ENCODE measurements at regions not wholly inside any gene's neighbourhood (a gene's known extent, or its start where the extent isn't known, plus 50 kb on each side); places are given as distances from the start of the nearest gene placed in this dataset.

DNA sequence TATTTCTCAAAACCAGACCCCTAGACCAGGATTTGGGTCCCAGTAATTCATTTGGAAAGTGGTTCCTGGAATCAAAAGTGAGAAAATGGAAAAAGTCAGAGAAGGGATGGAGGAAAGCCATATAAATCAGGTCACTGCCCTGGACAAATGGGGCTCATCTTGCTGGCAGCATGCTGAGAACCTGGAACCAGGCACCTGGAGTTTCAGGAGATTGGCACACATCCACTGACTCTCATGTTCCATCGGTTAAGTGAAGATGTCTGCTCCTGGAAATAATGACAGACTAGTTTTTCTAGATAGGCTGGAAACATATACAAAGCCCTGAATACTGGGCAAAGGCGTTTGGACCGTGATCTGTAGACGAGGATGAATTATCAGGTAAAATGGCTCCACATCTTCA is 163.6 kb upstream of the HS3ST1 start:
- ATAC-seq (no peak), DNase-seq (no peak)
- WGBS (ENCODE audit: insufficient coverage, low coverage, low lambda C conversion rate, missing lambda C conversion rate), result 80% methylated on average over 2 of the region's 4 CpGs
- no peak overlapping the region for H3K27ac ChIP-seq
- intact Hi-C loops (cut with DNase I), result no loop called here
- H3K27me3 ChIP-seq, result no peaks in the 10 kb centered on the region
- H3K4me1 ChIP-seq, result no peaks in the 10 kb centered on the region
- H3K36me3 ChIP-seq, result no peaks in the 10 kb centered on the region
- no peak for TF ChIP-seq POLR2A (IDR thresholded peaks at IDR 0.05)
- TF ChIP-seq, protein P1, sequence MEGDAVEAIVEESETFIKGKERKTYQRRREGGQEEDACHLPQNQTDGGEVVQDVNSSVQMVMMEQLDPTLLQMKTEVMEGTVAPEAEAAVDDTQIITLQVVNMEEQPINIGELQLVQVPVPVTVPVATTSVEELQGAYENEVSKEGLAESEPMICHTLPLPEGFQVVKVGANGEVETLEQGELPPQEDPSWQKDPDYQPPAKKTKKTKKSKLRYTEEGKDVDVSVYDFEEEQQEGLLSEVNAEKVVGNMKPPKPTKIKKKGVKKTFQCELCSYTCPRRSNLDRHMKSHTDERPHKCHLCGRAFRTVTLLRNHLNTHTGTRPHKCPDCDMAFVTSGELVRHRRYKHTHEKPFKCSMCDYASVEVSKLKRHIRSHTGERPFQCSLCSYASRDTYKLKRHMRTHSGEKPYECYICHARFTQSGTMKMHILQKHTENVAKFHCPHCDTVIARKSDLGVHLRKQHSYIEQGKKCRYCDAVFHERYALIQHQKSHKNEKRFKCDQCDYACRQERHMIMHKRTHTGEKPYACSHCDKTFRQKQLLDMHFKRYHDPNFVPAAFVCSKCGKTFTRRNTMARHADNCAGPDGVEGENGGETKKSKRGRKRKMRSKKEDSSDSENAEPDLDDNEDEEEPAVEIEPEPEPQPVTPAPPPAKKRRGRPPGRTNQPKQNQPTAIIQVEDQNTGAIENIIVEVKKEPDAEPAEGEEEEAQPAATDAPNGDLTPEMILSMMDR (IDR thresholded peaks at IDR 0.05), result no peak
- no peak overlapping the region for H3K4me3 ChIP-seq
- no peaks in the 10 kb centered on the region for H3K9me3 ChIP-seq

DNA sequence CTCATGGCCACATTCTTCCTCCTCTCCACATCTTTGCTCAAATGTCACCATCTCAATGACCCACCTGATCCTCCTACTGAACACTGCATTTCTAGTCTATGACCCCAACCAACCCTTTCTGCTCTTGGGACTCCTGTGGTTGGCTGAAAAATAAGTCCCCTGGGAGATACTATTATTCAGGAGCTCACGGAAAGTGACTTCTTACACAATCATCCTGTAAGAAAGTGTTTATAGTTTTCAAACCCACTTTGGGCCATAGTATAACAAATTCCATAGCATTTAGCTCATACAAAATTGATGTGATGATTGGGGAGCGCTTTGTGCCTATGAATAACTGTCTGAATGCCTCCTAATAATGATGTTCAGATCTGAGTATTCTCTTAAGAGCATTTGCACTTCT is 161.4 kb upstream of the HS3ST1 start:
- H3K4me3 ChIP-seq, result no peak overlapping the region
- no peak for TF ChIP-seq POLR2A (IDR thresholded peaks at IDR 0.05)
- TF ChIP-seq, protein P1 (IDR thresholded peaks at IDR 0.05), result no peak
- intact Hi-C loops (cut with DNase I), result no loop called here
- H3K36me3 ChIP-seq, result no peaks in the 10 kb centered on the region
- H3K27me3 ChIP-seq, result no peaks in the 10 kb centered on the region
- 43% methylated on average over 2 of the region's 2 CpGs for WGBS (ENCODE audit: insufficient coverage, low coverage, low lambda C conversion rate, missing lambda C conversion rate)
- ATAC-seq (no peak), DNase-seq (no peak)
- no peaks in the 10 kb centered on the region for H3K4me1 ChIP-seq
- no peaks in the 10 kb centered on the region for H3K9me3 ChIP-seq
- H3K27ac ChIP-seq, result no peak overlapping the region

GRCh38 chr4:11589676-11590075 is 161.0 kb upstream of the HS3ST1 start:
- no peaks in the 10 kb centered on the region for H3K9me3 ChIP-seq
- intact Hi-C loops (cut with DNase I), result no loop called here
- no peak for ATAC-seq
- no peaks in the 10 kb centered on the region for H3K36me3 ChIP-seq
- no peak overlapping the region for H3K27ac ChIP-seq
- DNase-seq, result no peak
- H3K4me3 ChIP-seq, result no peak overlapping the region
- H3K27me3 ChIP-seq, result no peaks in the 10 kb centered on the region
- WGBS (ENCODE audit: insufficient coverage, low coverage, low lambda C conversion rate, missing lambda C conversion rate), result 0% methylated on average over 1 of the region's 1 CpG
- H3K4me1 ChIP-seq, result no peaks in the 10 kb centered on the region
- no peak for TF ChIP-seq POLR2A (IDR thresholded peaks at IDR 0.05)
- TF ChIP-seq, protein P1 (IDR thresholded peaks at IDR 0.05), result no peak

GRCh38 chr4:11587797-11588196 is 159.1 kb upstream of the HS3ST1 start:
- no peak for DNase-seq
- H3K9me3 ChIP-seq, result no peaks in the 10 kb centered on the region
- no peak overlapping the region for H3K4me3 ChIP-seq
- ATAC-seq, result no peak
- no peak for TF ChIP-seq POLR2A (IDR thresholded peaks at IDR 0.05)
- TF ChIP-seq, protein P1 (IDR thresholded peaks at IDR 0.05), result no peak
- H3K27ac ChIP-seq, result no peak overlapping the region
- 70% methylated on average over 5 of the region's 5 CpGs for WGBS (ENCODE audit: insufficient coverage, low coverage, low lambda C conversion rate, missing lambda C conversion rate)
- no peaks in the 10 kb centered on the region for H3K36me3 ChIP-seq
- H3K27me3 ChIP-seq, result no peaks in the 10 kb centered on the region
- no peaks in the 10 kb centered on the region for H3K4me1 ChIP-seq
- intact Hi-C loops (cut with DNase I), result no loop called here

DNA sequence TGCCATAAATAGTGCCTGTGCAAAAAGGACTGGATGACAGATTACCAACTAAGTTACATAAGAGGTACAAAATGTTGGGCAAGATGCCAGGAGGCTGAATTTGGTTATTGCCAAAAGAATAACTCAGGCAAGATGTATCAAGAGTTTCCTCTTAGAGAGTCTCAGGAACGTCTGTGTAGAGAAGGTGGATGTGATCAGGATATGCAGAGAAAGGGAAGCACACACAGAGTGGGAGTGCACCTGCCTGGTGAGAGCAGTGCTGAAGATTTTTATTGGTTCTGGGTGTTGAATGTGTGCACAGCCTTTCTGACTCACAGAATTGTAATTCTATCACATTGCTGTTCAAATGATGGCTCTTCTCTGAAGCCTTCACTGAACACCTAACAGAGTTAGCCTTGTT is 156.8 kb upstream of the HS3ST1 start:
- DNase-seq (no peak), ATAC-seq (no peak)
- no peak overlapping the region for H3K27ac ChIP-seq
- WGBS (ENCODE audit: insufficient coverage, low coverage, low lambda C conversion rate, missing lambda C conversion rate), result 0% methylated on average over 1 of the region's 1 CpG
- TF ChIP-seq, protein P1 (IDR thresholded peaks at IDR 0.05), result no peak
- no peak for TF ChIP-seq POLR2A (IDR thresholded peaks at IDR 0.05)
- no peaks in the 10 kb centered on the region for H3K4me1 ChIP-seq
- no peaks in the 10 kb centered on the region for H3K9me3 ChIP-seq
- H3K4me3 ChIP-seq, result no peak overlapping the region
- intact Hi-C loops (cut with DNase I), result no loop called here
- no peaks in the 10 kb centered on the region for H3K36me3 ChIP-seq
- H3K27me3 ChIP-seq, result no peaks in the 10 kb centered on the region

Data from right lobe of liver (tissue), 6 donors.